ENCODE measurements at regions not wholly inside any gene's neighbourhood (a gene's known extent, or its start where the extent isn't known, plus 50 kb on each side); places are given as distances from the start of the nearest gene placed in this dataset.

DNA sequence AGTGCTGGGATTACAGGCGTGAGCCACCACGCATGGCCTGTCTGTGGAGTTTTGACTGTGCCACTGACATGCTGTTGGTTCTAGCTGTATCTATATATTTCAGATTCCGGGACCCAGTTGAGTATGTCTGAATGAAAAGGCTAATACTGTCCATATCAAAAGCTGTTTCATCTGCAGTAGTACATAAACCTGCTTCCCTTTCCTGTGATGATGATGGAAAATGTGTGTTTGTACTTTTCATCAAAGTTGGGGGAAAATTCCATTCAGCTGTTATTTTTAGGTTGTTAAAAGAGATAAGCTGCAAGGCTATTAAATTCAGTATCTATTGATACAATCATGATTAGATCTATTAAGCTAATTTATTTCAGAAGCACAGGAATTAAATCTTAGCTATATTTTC, 237.6 kb upstream of the ADAMTSL1 start:
- H3K36me3 ChIP-seq (ENCODE audit: control insufficient read depth in 2 of 2, extremely low read depth in 1 of 2, insufficient read depth in 2 of 2, low read length in 2 of 2): no peaks in the 10 kb centered on the region
- H3K4me3 ChIP-seq (replicated peaks in 1 of 3; ENCODE audit: insufficient read depth in 1 of 3, low read depth in 1 of 3, low read length in 3 of 3): no peak overlapping the region
- peak; percentile 39 for DNase-seq (ENCODE audit: low read depth, low spot score)
- no peak overlapping the region for H2AFZ ChIP-seq (ENCODE audit: low read depth, low read length)
- CTCF ChIA-PET: interaction anchor here (0.8 to 3.4 kb wide), 10 partner anchors 8 to 1229 kb away, joined by 3 to 16 read pairs (median 3); no protein-coding TSS in a partner anchor
- no peaks in the 10 kb centered on the region for H3K9me1 ChIP-seq (replicated peaks; ENCODE audit: control insufficient read depth, extremely low read depth, insufficient read depth, low read length)
- no peak for FAIRE-seq
- H3K27ac ChIP-seq (ENCODE audit: insufficient read depth, low read depth, low read length): no peak overlapping the region
- dilution Hi-C loops (cut with MboI; ENCODE audit: extremely low pct_ligation_motif_present, low sequenced_read_pairs): no loop called here
- H3K9me3 ChIP-seq (replicated peaks; ENCODE audit: control insufficient read depth, insufficient read depth, low read length): no peaks in the 10 kb centered on the region
- intact Hi-C loops (cut with micrococcal nuclease): no loop called here
- POLR2A ChIA-PET: no interaction called here
- H3K79me2 ChIP-seq (ENCODE audit: control insufficient read depth, insufficient read depth, low read length): no peaks in the 10 kb centered on the region
- H3K4me2 ChIP-seq (ENCODE audit: insufficient read depth, low read length): no peak overlapping the region
- BruUV-seq (replicated peaks): no TSS peak
- no peaks in the 10 kb centered on the region for H4K20me1 ChIP-seq (replicated peaks; ENCODE audit: control insufficient read depth, extremely low read depth, insufficient read depth, low read length)
- no peaks in the 10 kb centered on the region for H3K27me3 ChIP-seq (ENCODE audit: control insufficient read depth in 2 of 2, insufficient read depth in 2 of 2, low read length in 2 of 2)
- TF ChIP-seq FOS (IDR thresholded peaks at IDR 0.05; ENCODE audit: borderline replicate concordance, insufficient read depth, low read length): no peak
- no peak for TF ChIP-seq CTCF (IDR thresholded peaks at IDR 0.05; ENCODE audit: extremely low read depth in 1 of 2, insufficient read depth in 1 of 2, low read depth in 1 of 2, low read length in 2 of 2)
- TF ChIP-seq MYC (IDR thresholded peaks at IDR 0.05; ENCODE audit: low read depth, low read length): no peak
- TF ChIP-seq POLR2AphosphoS5 (IDR thresholded peaks at IDR 0.05; ENCODE audit: insufficient read depth, low read depth, low read length): no peak
- no peak for TF ChIP-seq JUN (IDR thresholded peaks at IDR 0.05; ENCODE audit: borderline replicate concordance, insufficient read depth, insufficient read length, low read depth)
- TF ChIP-seq POLR2A (IDR thresholded peaks at IDR 0.05; ENCODE audit: low read depth, low read length): no peak
- TF ChIP-seq EZH2 (IDR thresholded peaks at IDR 0.05; ENCODE audit: borderline replicate concordance, low read depth, low read length, severe bottlenecking): no peak
- no peak for TF ChIP-seq MAX (IDR thresholded peaks at IDR 0.05; ENCODE audit: insufficient read depth, insufficient read length)
- no peak for TF ChIP-seq GATA2 (IDR thresholded peaks at IDR 0.05; ENCODE audit: insufficient read depth, insufficient read length, low read depth, low read length)
- H3K4me1 ChIP-seq (ENCODE audit: control insufficient read depth, extremely low read depth, insufficient read depth, low read length): peaks cover 43% of the 10 kb centered on the region
- H3K9ac ChIP-seq (replicated peaks; ENCODE audit: extremely low read depth, insufficient read depth, low read length): no peak overlapping the region
